ENCODE measurements at regions not wholly inside any gene's neighbourhood (a gene's known extent, or its start where the extent isn't known, plus 50 kb on each side); places are given as distances from the start of the nearest gene placed in this dataset.

- DNase-seq: no peak
Observed at GRCh38 chr2:12795851-12796250, 79.1 kb downstream of the TRIB2 start.

DNA sequence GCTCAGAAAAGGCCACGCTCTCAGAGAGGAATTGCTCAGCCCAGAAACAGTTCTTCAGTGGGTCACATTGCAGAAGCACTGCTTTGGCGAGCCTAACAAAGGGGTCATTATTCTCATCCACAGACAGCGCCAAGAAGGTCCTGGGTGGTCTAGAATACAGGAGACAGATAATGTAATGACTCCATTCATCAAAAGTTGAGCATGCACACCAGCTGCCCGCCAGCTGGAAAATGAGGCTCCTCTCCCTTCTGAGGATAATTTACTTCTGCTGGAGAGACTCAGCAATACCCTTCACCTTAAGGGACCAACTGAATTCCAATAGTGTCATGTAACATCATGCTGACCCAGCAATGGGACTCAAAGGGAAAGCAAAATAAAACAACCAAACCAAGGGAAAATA is 79.9 kb downstream of the TRIB2 start:
- no peak for DNase-seq

GRCh38 chr2:12797815-12798214 is 81.1 kb downstream of the TRIB2 start:
- DNase-seq: peak; percentile 63 to 72

GRCh38 chr2:12803607-12804006 is 86.9 kb downstream of the TRIB2 start:
- no peak for DNase-seq

DNA sequence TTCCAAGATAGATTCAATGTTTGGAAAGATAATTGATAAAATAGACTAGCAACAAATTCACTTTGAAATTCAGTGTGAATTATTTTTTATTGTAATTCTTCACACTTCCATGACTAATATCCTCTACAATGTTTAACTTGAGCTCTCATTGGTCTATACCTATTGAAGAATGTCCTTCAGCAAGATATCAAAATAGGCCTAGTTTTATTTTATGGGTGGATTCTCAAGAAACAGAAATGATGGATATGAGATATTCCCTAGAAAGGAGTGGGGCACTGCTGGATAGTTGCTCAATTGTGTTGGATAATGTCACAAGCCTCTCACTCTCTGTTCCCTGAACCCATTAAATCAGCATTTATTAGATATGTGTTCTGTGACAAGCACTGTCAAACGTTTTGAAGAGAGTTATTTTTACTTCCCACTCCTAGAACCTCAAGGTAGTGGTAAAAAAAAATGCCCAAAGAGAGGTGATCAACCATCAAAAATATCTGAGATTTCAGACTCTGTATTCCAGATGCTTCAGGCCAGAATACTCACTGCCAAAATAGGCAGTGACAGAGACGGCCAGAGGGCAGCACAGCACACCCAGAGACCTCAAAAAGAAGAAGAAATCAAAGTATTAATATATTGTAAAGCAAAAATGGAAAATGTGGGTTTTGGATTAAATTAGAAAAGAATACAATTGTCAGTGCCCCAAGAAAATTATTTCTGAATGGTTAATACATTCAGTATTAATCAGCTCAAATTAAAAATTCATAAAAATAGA is 87.5 kb downstream of the TRIB2 start:
- DNase-seq: no peak

GRCh38 chr2:12805033-12805432 is 88.3 kb downstream of the TRIB2 start:
- DNase-seq: no peak

DNA sequence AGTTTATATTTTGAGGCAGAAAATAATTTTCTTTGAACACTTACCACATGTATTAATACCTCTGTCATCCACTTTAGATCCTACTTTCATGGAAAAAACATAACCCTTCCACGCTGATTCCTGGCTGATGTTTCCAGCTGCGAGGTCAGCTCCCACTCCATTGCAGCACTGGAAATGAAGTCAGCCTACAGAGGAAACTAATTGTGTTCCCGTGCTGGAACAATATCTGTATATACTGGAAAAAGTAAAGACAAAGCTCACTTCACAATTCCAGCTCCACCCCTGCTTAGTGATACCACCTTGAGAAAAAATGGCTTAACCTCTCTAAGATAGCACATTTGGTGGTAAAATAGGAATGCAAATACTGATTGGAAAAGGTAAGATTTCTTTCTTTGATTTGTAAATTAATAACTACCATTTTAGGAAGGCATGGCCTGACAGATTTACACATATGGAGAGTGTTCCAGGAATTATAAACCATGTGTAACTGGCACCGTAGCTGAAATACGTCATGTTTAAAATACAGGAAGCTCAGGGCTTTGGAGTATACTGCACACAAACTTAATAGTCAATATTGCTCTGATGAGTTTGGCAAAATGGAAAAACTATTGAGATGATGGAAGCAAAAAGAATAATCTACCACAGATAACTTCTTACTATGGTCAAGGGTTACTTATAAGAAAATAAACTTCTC is 90.0 kb downstream of the TRIB2 start:
- no peak for DNase-seq

GRCh38 chr2:12807907-12808810 is 91.4 kb downstream of the TRIB2 start:
- DNase-seq: peak; percentile 10 to 33

- no peak for DNase-seq
Observed at GRCh38 chr2:12809526-12809925, 92.8 kb downstream of the TRIB2 start.

DNA sequence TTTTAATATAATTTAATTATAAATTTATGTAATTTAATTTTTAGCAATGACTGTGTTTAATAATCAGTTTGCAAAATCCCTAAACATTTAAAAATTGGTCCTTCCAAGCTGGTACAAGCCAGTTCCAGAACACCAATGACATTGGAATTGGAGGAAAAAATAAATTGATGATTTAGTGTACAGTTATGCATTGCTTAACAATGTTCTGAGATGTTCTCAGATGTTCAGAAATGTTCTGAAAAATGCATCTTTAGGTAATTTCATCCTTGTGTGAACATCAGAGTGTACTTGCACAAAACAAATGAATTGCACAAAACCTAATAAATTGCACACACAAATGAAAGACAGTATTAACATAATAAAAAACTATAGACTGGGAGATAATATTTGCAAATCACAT is 95.2 kb downstream of the TRIB2 start:
- DNase-seq: no peak

DNA sequence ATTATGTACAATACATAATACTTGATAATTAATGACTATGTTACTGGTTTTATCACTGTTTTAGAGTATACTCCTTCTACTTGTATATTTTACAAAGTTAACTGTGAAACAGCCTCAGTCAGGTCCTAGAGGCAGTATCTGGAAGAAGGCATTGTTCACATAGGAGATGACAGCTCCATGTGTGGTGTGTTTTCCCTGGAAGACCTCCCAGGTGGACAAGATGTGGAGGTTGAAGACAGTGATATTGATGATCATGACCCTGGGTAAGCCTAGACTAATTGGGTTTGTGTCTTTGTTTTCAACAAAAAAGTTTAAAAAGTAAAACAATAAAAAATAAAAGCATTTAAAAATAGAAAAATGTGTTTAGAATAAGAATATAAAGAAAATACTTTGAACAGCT is 96.4 kb downstream of the TRIB2 start:
- no peak for DNase-seq

DNA sequence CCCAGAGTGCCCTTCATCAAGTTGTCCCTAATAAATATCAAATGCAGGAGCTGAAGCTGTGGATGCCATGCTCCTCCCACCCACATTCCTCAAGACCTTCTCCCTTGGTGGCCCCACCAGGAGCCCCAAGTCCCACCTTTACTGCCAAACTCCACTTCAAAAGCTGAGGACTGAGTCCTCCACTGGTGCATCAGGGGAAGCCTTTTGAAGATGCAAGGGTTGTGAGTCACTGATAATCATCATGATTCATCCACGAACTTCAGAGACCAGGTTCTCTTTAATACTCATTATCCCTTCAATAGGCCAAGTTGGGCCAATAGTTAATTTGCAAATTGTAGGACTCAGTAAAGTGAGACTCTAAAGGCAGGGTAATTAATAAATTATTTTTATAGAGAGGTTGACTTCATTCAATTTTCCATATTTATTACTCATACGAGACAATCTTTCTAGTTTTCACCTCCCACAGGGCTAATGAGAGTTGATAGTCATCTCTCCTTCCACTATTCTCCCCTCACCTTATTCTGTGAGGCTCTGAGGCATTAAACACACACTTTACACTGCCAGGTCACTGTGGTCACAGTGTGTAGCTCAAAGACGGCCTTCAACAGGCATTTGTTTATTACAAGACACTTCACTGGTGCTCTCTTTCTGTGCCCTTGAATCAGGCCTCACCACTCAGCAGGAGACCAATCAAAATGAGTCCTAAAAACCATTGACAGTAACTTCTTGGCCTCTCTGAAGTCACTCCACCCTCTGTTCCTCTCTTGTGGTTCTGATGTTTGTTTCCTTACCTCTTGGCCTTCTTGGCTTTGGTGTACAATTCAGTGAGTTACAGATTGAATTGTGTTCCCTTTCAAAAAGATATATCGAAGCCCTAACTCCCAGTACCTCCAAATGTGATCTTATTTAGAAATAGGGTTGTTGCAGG is 99.9 kb downstream of the TRIB2 start:
- no peak for DNase-seq

GRCh38 chr2:12817870-12818269 is 101.1 kb downstream of the TRIB2 start:
- no peak for DNase-seq

GRCh38 chr2:12818416-12819102 is 101.8 kb downstream of the TRIB2 start:
- DNase-seq: no peak

GRCh38 chr2:12819103-12819475 is 102.4 kb downstream of the TRIB2 start:
- DNase-seq: peak; percentile 20 to 36

- DNase-seq: peak; percentile 69 to 80
Observed at GRCh38 chr2:12819721-12820120, 103.0 kb downstream of the TRIB2 start.

DNA sequence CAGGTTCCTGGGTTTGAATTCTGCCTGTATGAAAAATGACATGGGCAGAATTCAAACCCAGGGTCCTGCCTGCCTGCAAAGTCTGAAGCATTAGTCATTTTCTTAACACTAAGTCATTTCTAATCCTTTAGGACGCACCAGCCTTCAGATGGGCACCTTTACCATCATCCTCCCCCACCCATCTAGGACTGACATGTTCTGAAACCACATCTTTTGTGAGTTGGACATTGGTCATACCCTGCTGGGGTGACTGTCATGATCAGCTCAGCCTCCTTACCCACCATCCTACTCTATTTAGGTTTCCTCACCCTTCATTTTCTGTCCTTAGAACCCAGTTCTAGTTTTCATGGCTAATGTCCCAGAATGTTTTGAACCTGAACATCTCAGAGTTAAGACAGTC is 104.9 kb downstream of the TRIB2 start:
- no peak for DNase-seq

DNA sequence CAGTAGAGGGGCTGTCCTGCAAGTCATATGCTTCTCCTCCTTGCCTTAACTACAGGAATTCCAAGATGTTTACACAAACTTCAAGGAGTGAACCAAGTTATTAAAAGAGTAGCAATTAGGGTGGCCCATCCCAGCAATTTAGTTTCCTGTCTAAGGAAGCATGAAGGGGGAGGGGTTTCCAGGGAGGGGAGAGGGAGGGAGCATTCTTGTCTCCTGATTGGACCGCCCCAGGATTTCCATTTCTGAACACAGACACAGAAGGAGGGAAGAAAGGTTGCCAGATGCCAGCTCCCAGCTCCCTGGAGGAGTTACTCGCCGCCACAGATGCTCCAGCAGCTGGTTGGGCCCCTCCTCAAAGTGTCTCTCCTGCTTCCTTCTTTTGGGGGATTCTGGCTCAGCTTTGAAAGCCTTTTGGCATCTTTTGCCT is 107.6 kb downstream of the TRIB2 start:
- no peak for DNase-seq

GRCh38 chr2:12824778-12825379 is 108.1 kb downstream of the TRIB2 start:
- DNase-seq: no peak

DNA sequence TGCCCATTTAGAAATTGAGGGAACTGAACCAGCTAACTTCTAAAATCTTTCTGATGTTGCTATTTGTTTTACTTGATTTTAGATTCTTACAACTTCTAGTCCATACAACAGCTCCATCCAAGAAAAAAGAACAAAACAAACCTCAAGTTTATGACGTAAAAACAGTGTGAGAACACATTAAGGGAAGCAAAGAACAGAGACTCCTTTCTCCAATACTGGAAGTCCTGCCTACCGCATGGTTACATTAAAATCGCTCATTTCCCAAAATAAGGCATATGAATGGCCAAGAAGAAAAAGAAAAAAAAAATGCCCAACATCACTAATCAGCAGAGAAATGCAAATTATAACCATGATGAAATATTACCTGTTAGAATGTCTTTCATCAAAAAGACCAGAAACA is 110.0 kb downstream of the TRIB2 start:
- no peak for DNase-seq

GRCh38 chr2:12827721-12828120 is 111.0 kb downstream of the TRIB2 start:
- no peak for DNase-seq
